Endothelial cell of umbilical vein (primary cell): ENCODE measurements at regions not wholly inside any gene's neighbourhood (a gene's known extent, or its start where the extent isn't known, plus 50 kb on each side); places are given as distances from the start of the nearest gene placed in this dataset.

Experiments used
- BruUV-seq: library from RNA; stranded (reverse); fragments of 400-500 nt; replicated peaks from 2 replicates; lab custom pipeline; 2021; lab: Mats Ljungman, UMichigan
- CTCF ChIA-PET: fragments of 300-600, 350-600 bp; sonication (Branson Sonifier 250); formaldehyde crosslinking; loops from one replicate; lab custom pipeline; 2021; ENCODE audit warnings: antibody characterized with exemption, inconsistent platforms; lab: Charles Lee
- POLR2A ChIA-PET: fragments of 300-600, 350-600 bp; sonication (Branson Sonifier 250); formaldehyde crosslinking; loops from one replicate; lab custom pipeline; 2021; ENCODE audit warnings: antibody characterized with exemption, inconsistent platforms; lab: Charles Lee
- DNase-seq: peaks from one replicate; pipeline ENCODE4 v3.0.0-alpha.2; 2011; ENCODE audit warnings: low read depth, low spot score
- FAIRE-seq: peaks from 2 replicates; lab custom pipeline; 2011; peaks lifted over from hg19 to GRCh38; lab: Jason Lieb, UNC
- H2AFZ ChIP-seq: 2 replicates; pipeline ENCODE4 v1.6.0; 2012; ENCODE audit warnings: low read depth, low read length, control low read depth, inconsistent platforms
- H3K27ac ChIP-seq: 2 replicates; pipeline ENCODE4 v1.5.1; 2011; ENCODE audit warnings: low read depth, mild to moderate bottlenecking, control low read depth, low read length, moderate library complexity; ENCODE audit not compliant: insufficient read depth
- H3K27me3 ChIP-seq, 2 experiments: 2 replicates each; pipeline versions ENCODE4 v1.6.0 to v1.6.1; 2011; ENCODE audit warnings: low read length in 2 of 2, mixed read lengths in 1 of 2; ENCODE audit not compliant: control insufficient read depth in 2 of 2, insufficient read depth in 2 of 2
- H3K36me3 ChIP-seq, 2 experiments: 2 replicates in 1 of 2; 3 replicates in 1 of 2; pipeline ENCODE4 v1.5.1; 2011; ENCODE audit warnings: low read length in 2 of 2, mild to moderate bottlenecking in 1 of 2, moderate library complexity in 1 of 2; ENCODE audit not compliant: control insufficient read depth in 2 of 2, insufficient read depth in 2 of 2; ENCODE audit errors: extremely low read depth in 1 of 2
- H3K4me1 ChIP-seq: 3 replicates; pipeline ENCODE4 v1.5.1; 2011; ENCODE audit warnings: mild to moderate bottlenecking, low read length; ENCODE audit not compliant: control insufficient read depth, insufficient read depth; ENCODE audit errors: extremely low read depth
- H3K4me2 ChIP-seq: 2 replicates; pipeline ENCODE4 v1.6.1; 2011; ENCODE audit warnings: low read length, control low read depth, mixed read lengths; ENCODE audit not compliant: insufficient read depth
- H3K4me3 ChIP-seq, 3 experiments: fragments of 200-600 bp in 1 of 3; sonication (generic), shearing (Covaris generic) in 1 of 3; replicated peaks in 1 of 3; 2 replicates each; pipeline ENCODE4 v1.5.1; 2011 to 2016; ENCODE audit warnings: control low read depth in 3 of 3, low read length in 3 of 3, mild to moderate bottlenecking in 2 of 3, inconsistent platforms in 1 of 3, low read depth in 1 of 3, moderate library complexity in 1 of 3; ENCODE audit not compliant: insufficient read depth in 1 of 3
- H3K79me2 ChIP-seq: 2 replicates; pipeline ENCODE4 v1.6.0; 2012; ENCODE audit warnings: low read length, inconsistent platforms; ENCODE audit not compliant: control insufficient read depth, insufficient read depth
- H3K9ac ChIP-seq: replicated peaks from 2 replicates; pipeline ENCODE3; 2011; ENCODE audit warnings: low read length, control low read depth; ENCODE audit not compliant: insufficient read depth; ENCODE audit errors: extremely low read depth
- H3K9me1 ChIP-seq: replicated peaks from 3 replicates; pipeline ENCODE4 v1.6.0; 2011; ENCODE audit warnings: mild to moderate bottlenecking, low read length; ENCODE audit not compliant: control insufficient read depth, insufficient read depth; ENCODE audit errors: extremely low read depth
- H3K9me3 ChIP-seq: replicated peaks from 2 replicates; pipeline ENCODE4 v1.5.1; 2012; ENCODE audit warnings: low read length, inconsistent platforms; ENCODE audit not compliant: control insufficient read depth, insufficient read depth
- H4K20me1 ChIP-seq: replicated peaks from 2 replicates; pipeline ENCODE3; 2011; ENCODE audit warnings: mild to moderate bottlenecking, low read length; ENCODE audit not compliant: control insufficient read depth, insufficient read depth; ENCODE audit errors: extremely low read depth
- EZH2 ChIP-seq: IDR thresholded peaks from 2 replicates; pipeline ENCODE4 v1.6.1; 2012; ENCODE audit warnings: borderline replicate concordance, low read depth, mild to moderate bottlenecking, moderate library complexity, low read length, inconsistent platforms; ENCODE audit not compliant: severe bottlenecking
- MYC ChIP-seq: IDR thresholded peaks from one replicate; pipeline ENCODE4 v1.6.1; 2011; ENCODE audit warnings: mild to moderate bottlenecking, low read depth, low read length
- POLR2A ChIP-seq: IDR thresholded peaks from 2 replicates; pipeline ENCODE4 v1.6.1; 2012; ENCODE audit warnings: low read depth, mild to moderate bottlenecking, control low read depth, low read length
- POLR2AphosphoS5 ChIP-seq: IDR thresholded peaks from 2 replicates; pipeline ENCODE4 v1.6.1; 2012; ENCODE audit warnings: low read depth, mild to moderate bottlenecking, control low read depth, low read length, moderate library complexity; ENCODE audit not compliant: insufficient read depth
- dilution Hi-C: fragments of 300-500 bp; cut with MboI; formaldehyde crosslinking; loops from one replicate; pipeline ENCODE4 v1.15.0; 2019; ENCODE audit warnings: low sequenced_read_pairs; ENCODE audit not compliant: extremely low pct_ligation_motif_present
- intact Hi-C: fragments of 100-400 bp; cut with micrococcal nuclease; formaldehyde crosslinking; loops from one replicate; pipeline ENCODE4 v1.10.0; 2022
- TF ChIP-seq, protein P1 (sequence below), 2 donors: IDR thresholded peaks; 1 replicate in 1 of 2; 2 replicates in 1 of 2; pipeline ENCODE4 v1.5.1; 2011; ENCODE audit warnings: low read length in 2 of 2, mild to moderate bottlenecking in 2 of 2, moderate library complexity in 2 of 2, control low read depth in 1 of 2, inconsistent platforms in 1 of 2, low read depth in 1 of 2; ENCODE audit not compliant: insufficient read depth in 1 of 2; ENCODE audit errors: extremely low read depth in 1 of 2
- TF ChIP-seq, protein P2 (sequence below): IDR thresholded peaks from 2 replicates; pipeline ENCODE4 v1.6.1; 2011; ENCODE audit not compliant: insufficient read depth, insufficient read length

DNA sequence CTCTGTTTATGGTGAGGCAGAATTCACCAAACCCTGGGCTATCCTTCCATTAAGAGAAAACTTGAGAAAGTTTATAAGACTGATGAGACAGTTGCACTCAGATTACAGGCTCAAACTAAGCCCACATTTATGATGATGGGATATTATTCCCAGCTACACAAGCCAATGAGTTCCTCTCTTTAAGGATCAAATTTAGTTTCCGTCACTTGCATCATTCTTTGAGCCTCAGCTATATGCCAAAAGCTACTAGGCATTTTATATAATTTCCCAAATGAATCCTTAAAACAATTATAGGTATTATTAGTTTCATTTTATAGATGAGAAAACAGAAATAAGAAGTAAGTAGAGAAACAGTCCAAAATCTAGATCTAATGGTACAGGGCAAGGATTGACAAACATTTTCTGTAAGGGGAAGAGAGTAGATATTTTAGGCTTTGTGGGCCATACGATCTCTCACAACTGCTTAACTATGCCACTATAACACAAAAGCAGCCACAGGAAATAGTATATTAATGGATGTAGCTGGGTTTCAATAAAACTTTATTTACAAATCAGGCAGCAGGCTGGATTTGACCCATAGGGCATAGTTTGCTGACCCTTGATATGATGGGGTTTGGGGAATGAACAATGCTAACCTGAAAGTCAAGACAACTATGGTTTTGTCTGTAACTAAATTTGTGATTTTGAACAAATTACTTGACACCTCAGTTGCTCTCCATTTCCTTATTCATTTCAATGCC lies 91.8 kb upstream of the PLXNC1 start:
- CTCF ChIA-PET: interaction anchor here (1.1 kb wide), 1 partner anchor 49 kb away, joined by 3 read pairs; no protein-coding TSS in a partner anchor
- Histone ChIP-seq H4K20me1 (no peaks in the 10 kb centered on the region), H3K27me3 (peaks cover 0 to 8% of the 10 kb centered on the region in 2 experiments), H3K9ac (no peak overlapping the region), H3K27ac (no peak overlapping the region), H3K36me3 (no peaks in the 10 kb centered on the region), H3K9me1 (no peaks in the 10 kb centered on the region), H2AFZ (no peak overlapping the region), H3K4me1 (no peaks in the 10 kb centered on the region), H3K4me3 (no peak overlapping the region), H3K9me3 (no peaks in the 10 kb centered on the region), H3K79me2 (no peaks in the 10 kb centered on the region), H3K4me2 (no peak overlapping the region)
- POLR2A ChIA-PET: no interaction called here
- DNase-seq (no peak), FAIRE-seq (no peak)
- no TSS peak for BruUV-seq
- intact Hi-C loops: no loop called here
- TF ChIP-seq MYC (no peak), POLR2A (no peak), EZH2 (no peak), POLR2AphosphoS5 (no peak)
- TF ChIP-seq, protein P1, sequence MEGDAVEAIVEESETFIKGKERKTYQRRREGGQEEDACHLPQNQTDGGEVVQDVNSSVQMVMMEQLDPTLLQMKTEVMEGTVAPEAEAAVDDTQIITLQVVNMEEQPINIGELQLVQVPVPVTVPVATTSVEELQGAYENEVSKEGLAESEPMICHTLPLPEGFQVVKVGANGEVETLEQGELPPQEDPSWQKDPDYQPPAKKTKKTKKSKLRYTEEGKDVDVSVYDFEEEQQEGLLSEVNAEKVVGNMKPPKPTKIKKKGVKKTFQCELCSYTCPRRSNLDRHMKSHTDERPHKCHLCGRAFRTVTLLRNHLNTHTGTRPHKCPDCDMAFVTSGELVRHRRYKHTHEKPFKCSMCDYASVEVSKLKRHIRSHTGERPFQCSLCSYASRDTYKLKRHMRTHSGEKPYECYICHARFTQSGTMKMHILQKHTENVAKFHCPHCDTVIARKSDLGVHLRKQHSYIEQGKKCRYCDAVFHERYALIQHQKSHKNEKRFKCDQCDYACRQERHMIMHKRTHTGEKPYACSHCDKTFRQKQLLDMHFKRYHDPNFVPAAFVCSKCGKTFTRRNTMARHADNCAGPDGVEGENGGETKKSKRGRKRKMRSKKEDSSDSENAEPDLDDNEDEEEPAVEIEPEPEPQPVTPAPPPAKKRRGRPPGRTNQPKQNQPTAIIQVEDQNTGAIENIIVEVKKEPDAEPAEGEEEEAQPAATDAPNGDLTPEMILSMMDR (IDR thresholded peaks at IDR 0.05; ENCODE audit: extremely low read depth in 1 of 2, insufficient read depth in 1 of 2, low read depth in 1 of 2, low read length in 2 of 2): no peak
- TF ChIP-seq, protein P2, sequence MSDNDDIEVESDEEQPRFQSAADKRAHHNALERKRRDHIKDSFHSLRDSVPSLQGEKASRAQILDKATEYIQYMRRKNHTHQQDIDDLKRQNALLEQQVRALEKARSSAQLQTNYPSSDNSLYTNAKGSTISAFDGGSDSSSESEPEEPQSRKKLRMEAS: no peak
- dilution Hi-C loops: no loop called here
